NCI-H1436 treated with DMSO at 0.1 percent for 48 hours (cell line): ENCODE measurements at regions not wholly inside any gene's neighbourhood (a gene's known extent, or its start where the extent isn't known, plus 50 kb on each side); places are given as distances from the start of the nearest gene placed in this dataset.

Experiments used
- DNase-seq: peaks from one replicate; lab custom pipeline; 2025; lab: John Stamatoyannopoulos, UW

GRCh38 chr18:28972333-28972907 is 795.5 kb upstream of the CDH2 start:
- no peak for DNase-seq

GRCh38 chr18:28963481-28963880 is 786.6 kb upstream of the CDH2 start:
- DNase-seq, result no peak

- DNase-seq, result no peak
Measured at GRCh38 chr18:28961669-28962228, 784.8 kb upstream of the CDH2 start.

- DNase-seq, result no peak
Measured at GRCh38 chr18:28960146-28960545, 783.2 kb upstream of the CDH2 start.

GRCh38 chr18:28952339-28952738 is 775.4 kb upstream of the CDH2 start:
- no peak for DNase-seq

GRCh38 chr18:28947900-28948299 is 771.0 kb upstream of the CDH2 start:
- DNase-seq, result no peak

GRCh38 chr18:28946471-28946870 is 769.5 kb upstream of the CDH2 start:
- no peak for DNase-seq

- no peak for DNase-seq
Measured at GRCh38 chr18:28922936-28923335, 746.0 kb upstream of the CDH2 start.

GRCh38 chr18:28916456-28916855 is 739.5 kb upstream of the CDH2 start:
- DNase-seq, result no peak

GRCh38 chr18:28905509-28905908 is 728.6 kb upstream of the CDH2 start:
- DNase-seq, result no peak

GRCh38 chr18:28904789-28905364 is 727.9 kb upstream of the CDH2 start:
- no peak for DNase-seq

GRCh38 chr18:28903306-28903705 is 726.4 kb upstream of the CDH2 start:
- no peak for DNase-seq

- DNase-seq, result no peak
Measured at GRCh38 chr18:28890791-28891190, 713.9 kb upstream of the CDH2 start.

- no peak for DNase-seq
Measured at GRCh38 chr18:28884304-28884703, 707.4 kb upstream of the CDH2 start.

- DNase-seq, result no peak
Measured at GRCh38 chr18:28880856-28881255, 703.9 kb upstream of the CDH2 start.

GRCh38 chr18:28875059-28875458 is 698.1 kb upstream of the CDH2 start:
- DNase-seq, result no peak

- DNase-seq, result no peak
Measured at GRCh38 chr18:28863396-28863795, 686.5 kb upstream of the CDH2 start.

GRCh38 chr18:28858248-28858647 is 681.3 kb upstream of the CDH2 start:
- DNase-seq, result no peak

GRCh38 chr18:28855989-28856388 is 679.1 kb upstream of the CDH2 start:
- no peak for DNase-seq

GRCh38 chr18:28855524-28855923 is 678.6 kb upstream of the CDH2 start:
- DNase-seq, result no peak

- DNase-seq, result no peak
Measured at GRCh38 chr18:28854964-28855363, 678.0 kb upstream of the CDH2 start.

GRCh38 chr18:28846958-28847357 is 670.0 kb upstream of the CDH2 start:
- no peak for DNase-seq

GRCh38 chr18:28837100-28837499 is 660.2 kb upstream of the CDH2 start:
- no peak for DNase-seq

GRCh38 chr18:28834889-28835288 is 658.0 kb upstream of the CDH2 start:
- no peak for DNase-seq
